DOHH2 (cell line): ENCODE measurements at regions not wholly inside any gene's neighbourhood (a gene's known extent, or its start where the extent isn't known, plus 50 kb on each side); places are given as distances from the start of the nearest gene placed in this dataset.

ENCODE experiments used
- H3F3A ChIP-seq: fragments of 200-600 bp; sonication (generic), shearing (Covaris generic); 2 replicates; pipeline ENCODE4 v1.6.0; 2016; ENCODE audit warnings: antibody characterized with exemption, mild to moderate bottlenecking; ENCODE audit not compliant: control insufficient read depth, insufficient read depth
- H3K27ac ChIP-seq: fragments of 200-600 bp; sonication (generic); 2 replicates; pipeline ENCODE4 v1.5.1; 2014; ENCODE audit warnings: low read depth, mild to moderate bottlenecking, low read length, moderate library complexity
- H3K27me3 ChIP-seq: fragments of 200-600 bp; sonication (generic); 2 replicates; pipeline ENCODE4 v1.6.1; 2014; ENCODE audit warnings: mild to moderate bottlenecking, low read length, mixed read lengths; ENCODE audit not compliant: control insufficient read depth
- H3K36me3 ChIP-seq: fragments of 200-600 bp; sonication (generic); 2 replicates; pipeline ENCODE4 v1.6.1; 2014; ENCODE audit warnings: mild to moderate bottlenecking, low read length, moderate library complexity, mixed read lengths; ENCODE audit not compliant: control insufficient read depth
- H3K4me1 ChIP-seq: fragments of 200-600 bp; sonication (generic); 2 replicates; pipeline ENCODE4 v1.6.1; 2014; ENCODE audit warnings: mild to moderate bottlenecking, low read length, mixed read lengths; ENCODE audit not compliant: control insufficient read depth
- H3K4me2 ChIP-seq: fragments of 200-600 bp; sonication (generic); 2 replicates; pipeline ENCODE4 v1.6.0; 2014; ENCODE audit warnings: mild to moderate bottlenecking, low read length, moderate library complexity
- H3K4me3 ChIP-seq: fragments of 200-600 bp; sonication (generic); 2 replicates; pipeline ENCODE4 v1.5.1; 2014; ENCODE audit warnings: mild to moderate bottlenecking, low read length, mixed read lengths
- H3K79me2 ChIP-seq: fragments of 200-600 bp; sonication (generic); 2 replicates; pipeline ENCODE4 v1.6.1; 2014; ENCODE audit warnings: mild to moderate bottlenecking, low read length, mixed read lengths; ENCODE audit not compliant: control insufficient read depth
- H3K9me2 ChIP-seq: fragments of 200-600 bp; sonication (generic); replicated peaks from 2 replicates; pipeline ENCODE4 v1.6.1; 2014; ENCODE audit warnings: mild to moderate bottlenecking, low read length, mixed read lengths; ENCODE audit not compliant: control insufficient read depth
- H3K9me3 ChIP-seq: fragments of 200-600 bp; sonication (generic); 2 replicates; pipeline ENCODE4 v1.6.1; 2014; ENCODE audit warnings: antibody characterized with exemption, low read length, mixed read lengths; ENCODE audit not compliant: control insufficient read depth, insufficient read depth
- H4K20me1 ChIP-seq: fragments of 200-600 bp; sonication (generic); 2 replicates; pipeline ENCODE4 v1.6.0; 2014; ENCODE audit warnings: low read depth, mild to moderate bottlenecking, antibody characterized with exemption, low read length, moderate library complexity; ENCODE audit not compliant: control insufficient read depth, insufficient read depth
- CTCF ChIP-seq: fragments of 200-600 bp; sonication (generic); IDR thresholded peaks from one replicate; pipeline ENCODE4 v1.5.1; 2014; ENCODE audit warnings: antibody characterized with exemption, mild to moderate bottlenecking, low read depth, low read length; ENCODE audit not compliant: poor library complexity, severe bottlenecking
- EZH2phosphoT487 ChIP-seq: fragments of 200-600 bp; sonication (generic); IDR thresholded peaks from 2 replicates; pipeline ENCODE4 v1.6.1; 2017; ENCODE audit warnings: borderline replicate concordance, mild to moderate bottlenecking, antibody characterized with exemption, low read length, moderate library complexity, mixed read lengths

- Histone ChIP-seq H3K27ac (no peak overlapping the region), H3K4me3 (no peak overlapping the region), H3K9me2 (no peaks in the 10 kb centered on the region), H3K4me1 (no peaks in the 10 kb centered on the region), H3K79me2 (no peaks in the 10 kb centered on the region), H4K20me1 (no peaks in the 10 kb centered on the region), H3K4me2 (no peak overlapping the region), H3K9me3 (no peaks in the 10 kb centered on the region), H3K36me3 (no peaks in the 10 kb centered on the region), H3F3A (no peaks in the 10 kb centered on the region), H3K27me3 (no peaks in the 10 kb centered on the region)
- no peak for TF ChIP-seq EZH2phosphoT487
- no peak for TF ChIP-seq CTCF
Observed at GRCh38 chr9:88663771-88664419, 128.9 kb downstream of the NXNL2 start.

- Histone ChIP-seq H3K4me2 (no peak overlapping the region), H3K27ac (no peak overlapping the region), H4K20me1 (no peaks in the 10 kb centered on the region), H3K79me2 (no peaks in the 10 kb centered on the region), H3K4me1 (no peaks in the 10 kb centered on the region), H3F3A (no peaks in the 10 kb centered on the region), H3K4me3 (no peak overlapping the region), H3K36me3 (no peaks in the 10 kb centered on the region), H3K9me3 (no peaks in the 10 kb centered on the region), H3K27me3 (no peaks in the 10 kb centered on the region), H3K9me2 (no peaks in the 10 kb centered on the region)
- TF ChIP-seq EZH2phosphoT487 (no peak), CTCF (no peak)
Observed at GRCh38 chr9:88664773-88665172, 129.8 kb downstream of the NXNL2 start.

- no peak overlapping the region for H3K4me3 ChIP-seq
- H3K79me2 ChIP-seq: no peaks in the 10 kb centered on the region
- H3K4me2 ChIP-seq: no peak overlapping the region
- no peak overlapping the region for H3K27ac ChIP-seq
- H3F3A ChIP-seq: no peaks in the 10 kb centered on the region
- H4K20me1 ChIP-seq: no peaks in the 10 kb centered on the region
- peaks cover 4% of the 10 kb centered on the region; the same call in 1 of the 2 replicates for H3K9me3 ChIP-seq
- TF ChIP-seq CTCF: no peak
- no peak for TF ChIP-seq EZH2phosphoT487
- no peaks in the 10 kb centered on the region for H3K36me3 ChIP-seq
- H3K27me3 ChIP-seq: no peaks in the 10 kb centered on the region
- no peaks in the 10 kb centered on the region for H3K9me2 ChIP-seq
- no peaks in the 10 kb centered on the region for H3K4me1 ChIP-seq
Observed at GRCh38 chr9:88672874-88673689, 138.1 kb downstream of the NXNL2 start.
